GM18508 (cell line): ENCODE measurements at regions not wholly inside any gene's neighbourhood (a gene's known extent, or its start where the extent isn't known, plus 50 kb on each side); places are given as distances from the start of the nearest gene placed in this dataset.
"Not testable (repeated sequence)": the region's sequence is repeated elsewhere in the genome, so short reads cannot be mapped to it uniquely, and the experiment has no call there.

ENCODE experiments used
- ATAC-seq: cut with Tn5 transposase; IDR thresholded peaks from one replicate; pipeline ENCODE4 v1.9.1; 2021; ENCODE audit warnings: moderate number of reproducible peaks; ENCODE audit not compliant: insufficient read depth, unreplicated experiment

DNA sequence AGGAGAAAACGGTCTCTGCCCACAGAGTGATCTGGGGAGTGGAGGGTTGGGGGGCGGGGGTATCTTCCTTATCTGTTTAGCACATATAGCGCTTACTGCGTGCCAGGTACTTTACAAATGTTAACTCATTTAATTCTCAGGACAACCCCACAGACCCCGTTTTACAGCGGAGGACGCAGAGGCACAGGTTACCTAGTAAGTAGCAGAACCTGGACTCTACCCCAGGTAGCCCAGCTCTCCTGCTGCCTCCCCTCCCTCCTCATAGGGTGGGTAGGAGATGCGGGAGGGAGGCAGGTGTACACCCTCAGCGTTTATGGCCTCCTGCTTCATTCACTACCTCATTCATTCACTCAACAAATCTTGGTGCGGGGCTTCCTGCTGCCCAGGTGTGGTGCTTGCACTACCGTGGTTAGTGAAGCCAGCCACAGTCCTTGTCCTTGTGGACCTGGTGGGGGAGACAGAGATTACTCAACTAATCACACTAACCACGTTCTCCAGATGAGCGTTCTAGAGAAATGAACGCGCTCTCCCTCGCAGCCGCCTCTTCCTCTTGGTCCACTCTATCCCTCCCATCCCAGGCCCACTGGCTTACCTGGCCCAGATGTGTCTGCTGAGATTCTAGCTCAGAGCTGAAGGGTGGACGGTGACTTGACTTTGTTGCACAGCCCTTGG lies 102.0 kb downstream of the IER5 start:
- ATAC-seq = no peak

DNA sequence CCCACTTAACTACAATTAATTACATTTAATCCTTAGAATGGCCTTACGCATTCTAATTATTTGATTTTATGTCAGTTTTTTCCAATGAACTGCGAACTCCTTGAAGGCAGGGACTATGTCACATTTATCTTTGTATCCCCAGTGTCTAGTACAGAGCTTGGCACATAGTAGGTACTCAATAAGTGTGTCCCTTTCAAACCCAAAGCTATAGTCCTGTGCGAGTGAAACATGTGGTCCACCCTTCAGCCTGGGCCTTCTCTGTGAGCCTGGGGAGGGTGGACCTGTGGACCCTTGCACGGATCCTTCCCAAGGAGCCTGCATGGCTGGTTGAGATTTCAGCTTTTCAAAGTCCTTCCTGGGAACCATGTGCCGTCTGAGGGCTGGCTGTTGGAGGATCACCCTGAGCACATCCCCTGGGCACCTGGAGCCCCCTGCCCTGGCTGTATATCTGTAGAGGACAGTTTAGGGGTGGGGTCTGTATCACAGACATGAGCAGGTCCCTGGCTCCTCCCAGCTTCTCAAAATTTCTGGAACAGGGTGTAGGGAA lies 103.1 kb downstream of the IER5 start:
- no peak for ATAC-seq

DNA sequence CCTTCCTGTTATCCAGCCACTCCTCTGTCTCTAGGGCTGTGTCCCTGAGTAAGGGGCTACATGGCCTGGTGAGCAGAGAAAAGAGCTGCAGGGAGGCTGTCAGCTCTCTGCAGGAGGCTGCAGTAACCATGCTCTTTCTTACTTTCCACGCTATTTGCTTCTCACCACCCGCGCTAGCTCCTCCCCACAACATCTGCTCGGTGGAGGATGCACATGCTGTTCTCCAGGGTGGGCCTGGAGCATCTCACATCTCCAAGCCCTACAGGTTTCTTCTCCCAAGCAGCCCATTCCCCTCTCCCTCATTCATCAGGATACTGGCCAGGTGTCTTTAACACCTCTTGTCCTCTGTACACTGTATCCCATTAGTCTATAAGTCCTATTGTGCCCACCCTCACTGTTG lies 103.8 kb downstream of the IER5 start:
- no peak for ATAC-seq

DNA sequence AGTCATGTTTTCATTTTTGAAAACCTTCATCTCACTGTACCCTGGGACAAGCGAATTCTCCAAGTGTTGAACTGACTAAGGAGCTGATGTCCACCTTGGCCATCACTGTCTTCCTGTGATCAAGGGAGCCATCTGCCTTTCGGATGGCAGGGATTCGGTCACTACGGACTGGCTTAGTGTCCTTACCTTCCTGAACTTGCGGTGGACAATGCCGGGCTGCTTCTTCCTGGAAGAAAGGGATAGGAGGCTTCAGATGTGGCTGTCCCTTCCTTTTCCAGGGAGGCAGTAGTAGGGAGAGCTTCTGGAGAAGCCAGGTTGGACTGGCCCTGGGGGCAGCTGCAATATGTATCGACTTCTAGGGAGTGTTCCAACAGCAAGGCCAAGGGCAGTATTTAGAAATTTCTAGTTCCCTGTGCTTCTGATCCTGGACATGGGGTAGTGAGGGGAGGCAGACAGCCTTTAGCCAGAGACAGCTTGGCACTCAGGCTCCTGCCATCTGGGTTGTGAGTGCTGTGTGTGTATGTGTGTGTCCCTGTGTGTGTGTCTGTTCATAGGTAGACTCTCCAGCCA lies 114.6 kb downstream of the IER5 start:
- no peak for ATAC-seq

DNA sequence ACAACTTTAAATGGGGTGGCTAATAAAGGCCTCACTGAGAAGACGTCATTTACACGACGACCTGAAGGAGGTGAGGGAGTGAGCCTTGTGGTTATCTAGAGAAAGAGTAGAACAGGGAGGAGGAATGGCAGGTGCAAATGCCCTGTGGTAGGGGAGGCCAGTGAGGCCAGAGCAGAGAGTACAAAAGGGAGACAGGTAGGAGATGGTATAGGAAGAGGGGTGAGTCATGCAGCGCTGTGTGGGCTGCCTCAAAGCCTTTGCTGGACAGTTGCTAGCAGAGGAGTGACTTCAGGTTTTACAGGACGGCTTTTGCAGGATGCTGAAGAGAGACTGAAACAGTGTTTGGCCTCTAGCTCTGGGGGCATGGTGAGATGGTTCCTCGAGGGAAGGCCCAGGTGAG lies 116.0 kb downstream of the IER5 start:
- ATAC-seq = no peak

DNA sequence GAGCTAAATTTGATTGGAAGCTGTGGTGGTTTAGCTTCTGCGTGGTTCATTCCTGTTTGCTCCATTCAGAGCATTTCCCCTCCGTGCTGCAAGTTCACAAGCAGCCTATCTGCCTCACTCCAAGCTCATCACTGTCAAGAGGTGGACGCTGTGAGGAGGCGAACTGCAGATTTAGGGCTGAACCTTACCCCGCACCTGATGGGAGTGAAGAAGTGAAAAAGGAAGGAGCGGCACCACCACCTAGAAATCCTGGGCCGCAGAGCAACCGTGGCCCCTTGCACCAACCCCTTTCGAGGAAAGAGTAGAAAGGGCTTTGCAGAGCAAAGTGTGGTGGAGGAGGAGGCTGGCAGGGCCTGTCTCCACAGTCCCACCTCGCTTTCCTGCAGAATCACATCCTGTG lies 117.4 kb downstream of the IER5 start:
- no peak for ATAC-seq

DNA sequence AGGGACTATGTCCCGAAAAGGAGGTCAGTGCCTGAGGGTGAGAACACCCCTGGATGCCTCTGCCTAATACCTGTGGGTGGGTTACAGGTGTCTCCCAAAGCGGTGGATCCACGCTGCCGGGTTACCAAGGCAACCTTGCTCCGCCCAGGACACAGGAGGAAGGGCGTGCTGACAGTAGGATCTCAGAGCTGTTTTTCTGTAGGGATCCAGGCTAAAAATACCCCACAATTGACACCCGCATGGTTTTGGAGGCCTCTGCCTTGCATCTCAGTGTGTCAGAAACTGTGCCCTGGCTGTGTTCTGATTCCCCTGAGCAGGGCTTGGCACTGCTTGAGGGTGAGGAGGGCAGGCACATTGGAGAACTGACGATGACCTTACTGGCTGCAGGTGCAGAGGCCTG lies 118.0 kb downstream of the IER5 start:
- ATAC-seq = no peak

DNA sequence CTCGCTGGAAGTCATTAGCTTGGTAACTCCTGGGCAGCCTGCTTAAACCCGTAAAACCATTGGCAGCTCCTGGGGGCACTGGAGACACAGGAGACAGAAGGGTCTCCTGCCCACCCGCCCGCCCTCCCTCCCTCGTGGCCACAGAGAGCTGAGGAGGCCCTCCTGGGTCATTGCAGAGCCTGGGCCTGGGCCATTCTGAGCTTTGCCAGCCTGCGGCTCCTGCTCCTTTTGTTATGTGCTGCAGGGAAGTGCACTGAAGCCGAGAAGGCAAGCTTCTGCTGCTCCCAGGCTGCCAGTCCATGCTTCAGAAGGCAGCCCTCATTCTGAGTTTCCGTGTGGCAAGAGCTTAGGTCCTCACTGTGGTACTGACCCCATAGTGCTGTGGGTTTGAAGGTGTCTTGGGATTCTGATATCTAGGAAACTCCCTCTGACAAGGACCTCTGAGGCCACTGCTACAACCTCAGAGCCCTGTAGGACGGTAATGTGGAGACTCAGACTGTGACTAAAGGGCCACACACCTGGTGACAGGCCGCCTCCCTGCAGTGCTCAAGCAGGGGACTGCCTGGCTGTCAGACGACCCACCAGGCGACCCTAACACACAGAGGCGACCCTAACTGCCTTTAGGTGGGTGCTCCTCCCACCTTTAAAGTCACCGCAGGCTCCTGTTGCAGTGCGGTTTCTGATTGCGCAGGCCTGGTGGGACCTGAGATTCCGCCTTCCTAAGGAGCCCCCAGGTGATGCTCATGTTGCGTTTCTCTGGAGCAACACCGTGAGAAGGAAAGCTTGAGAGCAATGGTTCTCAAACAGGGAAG lies 118.7 kb downstream of the IER5 start:
- ATAC-seq = no peak

DNA sequence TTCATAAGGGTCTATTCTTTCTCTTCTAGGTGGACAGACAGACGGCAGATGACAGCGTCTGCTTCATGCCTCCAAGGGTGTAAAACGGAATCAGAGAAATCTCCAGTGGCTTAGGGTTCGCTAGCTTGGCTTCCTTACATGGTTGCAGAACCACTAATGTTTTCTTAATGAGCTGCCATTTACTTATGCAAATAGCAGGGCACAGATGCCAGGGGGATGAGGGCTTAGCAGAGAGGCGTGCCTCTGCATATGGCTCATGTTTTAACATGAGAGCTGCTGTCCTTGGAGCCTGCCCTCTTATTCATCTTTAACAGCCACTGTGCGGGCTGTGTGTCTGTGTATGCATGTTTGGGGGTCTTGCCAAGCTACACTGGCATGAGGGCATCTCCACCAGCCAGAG lies 119.6 kb downstream of the IER5 start:
- ATAC-seq = no peak

DNA sequence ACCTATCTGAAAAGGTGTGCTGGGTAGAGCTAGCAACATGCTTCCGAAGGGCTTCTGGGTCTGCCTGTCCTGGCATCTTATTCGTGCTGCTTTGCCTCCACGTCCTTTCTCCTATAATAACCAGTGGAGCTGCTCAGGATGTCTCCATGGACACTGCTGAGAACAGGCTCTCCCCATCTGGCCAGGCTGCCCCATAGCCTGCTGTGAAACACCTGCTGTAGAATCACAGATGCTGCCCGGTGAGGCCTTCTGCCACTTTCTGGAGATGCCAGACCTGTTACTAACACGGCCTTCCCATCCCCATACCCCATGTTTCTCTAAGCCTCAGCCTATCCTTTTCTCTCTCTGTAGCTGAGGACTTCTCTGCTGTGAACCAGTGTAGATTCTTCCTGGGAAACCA lies 120.5 kb downstream of the IER5 start:
- no peak for ATAC-seq

DNA sequence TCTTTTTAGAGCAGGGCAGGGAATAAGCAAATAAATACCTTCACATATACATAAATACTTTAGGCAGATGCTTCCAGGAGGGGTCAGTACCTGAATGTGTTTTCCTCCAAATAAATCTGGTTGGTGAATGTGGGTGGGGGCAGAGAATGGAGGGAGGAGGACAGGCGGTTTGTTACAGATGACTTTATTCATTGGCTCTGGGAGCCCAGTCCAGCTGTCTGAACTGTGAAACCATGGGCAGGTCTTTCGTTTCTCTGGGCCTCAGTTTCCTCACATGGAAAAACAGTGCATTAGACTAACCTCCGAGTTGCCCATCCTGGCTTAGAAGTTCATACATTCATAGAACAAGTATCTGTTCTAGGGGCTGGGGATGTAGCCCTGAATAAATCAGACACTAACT lies 124.6 kb downstream of the IER5 start:
- no peak for ATAC-seq

DNA sequence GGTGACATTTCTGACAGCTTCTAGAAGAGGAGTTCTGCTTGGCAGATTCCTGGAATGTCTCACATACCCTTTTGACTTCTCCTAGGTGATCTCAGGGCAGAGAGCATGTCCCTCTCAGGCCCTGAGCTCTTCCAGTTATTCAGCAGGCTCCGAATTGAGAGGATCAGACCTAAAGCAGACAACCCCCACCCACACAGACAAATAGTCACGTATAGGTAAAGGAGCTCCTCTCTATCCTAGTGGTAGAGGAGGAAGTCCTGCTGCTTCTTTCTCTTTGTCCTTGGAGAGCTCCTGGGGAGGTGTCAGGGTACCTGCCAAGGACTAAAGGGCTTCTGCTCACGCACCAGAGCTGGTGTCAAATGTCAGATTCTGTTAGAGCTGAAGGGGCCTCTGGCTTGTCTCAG lies 128.1 kb downstream of the IER5 start:
- no peak for ATAC-seq

DNA sequence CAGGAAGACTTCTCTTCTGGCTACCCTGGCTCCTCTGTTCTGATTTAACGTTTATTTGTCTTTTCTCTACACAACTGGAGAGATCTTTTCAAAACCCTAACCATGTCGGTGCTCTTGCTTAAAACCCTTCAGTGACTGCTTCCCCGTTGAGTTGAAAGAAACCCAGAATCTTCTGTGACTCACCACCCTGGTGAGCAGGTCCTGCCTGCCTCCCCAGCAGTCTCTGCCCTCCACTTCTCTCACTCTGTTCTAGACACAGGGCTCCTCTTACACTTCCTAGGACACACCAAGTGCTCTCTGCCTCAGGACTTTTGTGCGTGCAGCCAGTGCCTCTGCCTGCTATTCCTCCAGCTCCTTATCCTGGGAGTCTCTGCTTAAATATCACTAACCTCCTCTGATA lies 131.4 kb downstream of the IER5 start:
- ATAC-seq = no peak

DNA sequence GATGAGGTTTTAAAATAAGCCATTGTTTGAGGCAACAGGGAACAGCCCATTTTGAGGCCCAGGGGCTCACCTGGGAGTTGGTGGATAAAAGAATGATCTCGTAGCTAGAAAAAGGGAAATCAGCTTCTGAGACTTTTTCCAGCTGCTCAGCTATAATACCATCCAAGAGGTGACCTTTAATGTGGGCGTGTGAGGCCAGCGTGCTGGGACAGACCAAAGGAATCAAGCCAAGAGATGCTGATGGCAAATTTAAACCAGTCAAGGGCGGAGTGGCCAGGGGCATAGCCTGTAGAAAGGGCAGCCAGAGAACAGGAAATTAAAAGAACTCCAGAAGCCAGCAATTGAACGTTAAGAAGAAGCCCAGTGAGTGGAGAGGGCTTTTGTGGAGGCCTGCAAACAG lies 132.6 kb downstream of the IER5 start:
- ATAC-seq = no peak

DNA sequence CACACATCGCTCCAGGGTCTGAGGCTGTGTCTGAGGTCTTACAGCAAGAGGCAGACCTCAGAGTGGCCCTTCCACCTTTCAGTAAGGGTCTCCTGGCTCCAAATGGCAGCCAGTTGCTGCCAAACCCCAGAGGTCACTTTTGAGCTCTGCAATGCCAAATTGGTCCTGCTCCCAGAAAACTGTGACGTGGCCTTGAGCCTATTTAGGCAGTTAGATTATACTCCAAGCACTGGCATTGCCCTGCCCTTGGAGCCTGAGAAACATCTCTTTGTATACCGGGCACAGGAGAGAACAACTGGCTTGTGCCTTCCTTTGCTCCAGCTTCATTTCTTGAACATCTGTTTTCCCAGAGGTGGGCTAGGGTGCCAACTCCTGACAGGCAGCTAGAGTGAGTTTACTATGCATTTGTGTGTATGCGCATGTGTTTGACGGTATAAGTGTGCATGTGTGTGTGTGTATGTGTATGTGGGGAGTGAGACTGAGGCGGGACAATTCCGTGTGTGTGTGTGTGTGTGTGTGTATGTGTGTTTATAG lies 134.5 kb downstream of the IER5 start:
- no peak for ATAC-seq

DNA sequence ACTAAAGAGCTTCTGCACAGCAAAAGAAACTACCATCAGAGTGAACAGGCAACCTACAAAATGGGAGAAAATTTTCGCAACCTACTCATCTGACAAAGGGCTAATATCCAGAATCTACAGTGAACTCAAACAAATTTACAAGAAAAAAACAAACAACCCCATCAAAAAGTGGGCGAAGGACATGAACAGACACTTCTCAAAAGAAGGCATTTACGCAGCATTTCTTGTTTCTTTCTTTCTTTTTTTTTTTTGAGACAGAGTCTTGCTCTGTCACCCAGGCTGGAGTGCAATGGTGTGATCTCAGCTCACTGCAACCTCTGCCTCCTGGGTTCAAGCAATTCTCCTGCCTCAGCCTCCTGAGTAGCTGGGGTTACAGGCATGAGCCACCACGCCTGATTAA lies 138.2 kb downstream of the IER5 start:
- ATAC-seq = not testable (repeated sequence)

DNA sequence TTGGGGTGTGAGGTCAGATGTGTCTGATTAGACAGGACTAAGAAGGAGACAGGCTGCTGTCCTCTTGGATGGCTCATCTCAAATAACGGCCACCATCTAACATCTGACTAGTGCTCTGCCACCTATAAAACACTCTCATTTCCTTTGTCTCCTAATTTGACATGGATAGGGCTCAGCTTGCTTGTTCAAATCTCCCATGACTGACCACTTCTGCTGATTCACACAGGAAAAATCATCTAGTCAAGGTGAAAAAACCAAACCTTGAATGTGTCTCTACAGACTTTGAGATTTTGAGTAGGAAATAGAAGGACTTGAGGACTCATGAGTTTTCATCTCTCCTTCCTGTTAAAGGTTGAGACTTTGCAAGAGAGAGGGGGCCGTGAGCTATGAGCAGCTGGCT lies 150.6 kb downstream of the IER5 start:
- ATAC-seq = no peak

DNA sequence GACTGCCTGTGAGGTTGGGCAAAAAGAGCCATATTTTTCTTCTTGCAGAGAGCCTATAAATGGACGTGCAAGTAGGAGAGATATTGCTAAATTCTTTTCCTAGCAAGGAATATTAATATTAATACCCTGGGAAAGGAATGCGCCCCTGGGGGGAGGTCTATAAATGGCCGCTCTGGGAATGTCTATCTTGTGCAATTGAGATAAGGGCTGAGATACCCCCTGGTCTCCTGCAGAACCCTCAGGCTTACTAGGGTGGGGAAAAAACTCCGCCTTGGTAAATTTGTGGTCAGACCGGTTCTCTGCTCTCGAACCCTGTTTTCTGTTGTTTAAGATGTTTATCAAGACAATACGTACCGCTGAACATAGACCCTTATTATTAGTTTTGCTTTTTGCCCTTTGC lies 157.8 kb downstream of the IER5 start:
- not testable (repeated sequence) for ATAC-seq

DNA sequence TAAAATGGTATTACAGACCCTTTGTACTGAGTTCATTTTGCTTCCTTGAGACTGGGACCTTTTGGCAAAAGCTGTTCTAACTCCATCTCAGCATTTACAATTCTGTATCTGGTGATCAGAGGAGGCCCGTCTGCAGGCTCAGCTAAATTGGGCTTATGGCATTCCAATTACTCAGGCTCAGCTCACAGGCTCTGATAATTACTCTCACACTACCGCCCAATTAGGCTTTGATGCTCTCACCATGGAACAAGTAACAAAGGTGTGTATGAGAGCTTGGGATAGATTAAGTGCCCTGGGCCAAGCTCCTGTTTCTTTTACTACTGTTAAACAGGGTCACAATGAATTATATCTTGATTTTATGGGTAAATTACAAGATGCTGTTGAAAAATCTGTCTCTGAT lies 159.9 kb downstream of the IER5 start:
- not testable (repeated sequence) for ATAC-seq

DNA sequence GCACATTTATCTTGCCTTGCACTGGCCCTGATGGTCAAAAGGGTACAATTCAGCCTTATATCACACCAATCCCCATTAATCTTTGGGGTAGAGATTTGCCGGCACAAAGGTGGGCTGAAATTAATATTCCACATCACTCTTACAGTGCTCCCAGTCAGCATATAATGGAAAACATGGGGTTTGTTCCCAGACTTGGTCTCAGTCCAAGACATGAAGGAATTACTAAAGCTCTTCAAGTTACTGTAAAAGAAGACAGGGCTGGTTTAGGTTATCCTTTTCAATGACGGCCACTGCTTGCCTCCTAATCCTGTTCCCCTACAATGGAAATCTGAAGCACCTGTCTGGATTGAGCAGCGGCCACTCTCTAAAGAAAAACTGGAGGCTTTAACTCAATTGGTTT lies 160.7 kb downstream of the IER5 start:
- ATAC-seq = no peak

DNA sequence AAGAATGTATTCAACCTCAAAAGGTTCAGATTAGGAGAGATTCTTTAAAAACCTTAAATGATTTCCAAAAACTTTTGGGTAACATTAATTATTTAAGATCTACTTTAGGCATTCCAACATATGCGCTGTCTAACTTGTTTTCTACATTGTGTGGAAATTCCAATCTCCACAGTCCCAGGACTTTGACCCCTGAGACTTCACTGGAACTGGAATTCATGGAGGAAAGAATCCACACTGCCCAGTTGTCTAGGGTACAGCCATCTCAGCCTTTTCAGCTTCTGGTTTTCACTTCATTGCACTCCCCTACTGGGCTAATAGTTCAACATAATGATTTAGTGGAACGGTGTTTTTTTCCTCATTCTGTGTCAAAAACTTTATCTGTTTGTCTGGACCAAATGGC lies 161.5 kb downstream of the IER5 start:
- no peak for ATAC-seq
